MV-4-11 (cell line): ENCODE measurements at regions not wholly inside any gene's neighbourhood (a gene's known extent, or its start where the extent isn't known, plus 50 kb on each side); places are given as distances from the start of the nearest gene placed in this dataset.

Experiments used
- DNase-seq: peaks from one replicate; lab custom pipeline; 2025; lab: John Stamatoyannopoulos, UW

- no peak for DNase-seq
These were observed 51.0 kb upstream of the IRX5 start for GRCh38 chr16:54879681-54880080.

- peak; percentile 91 for DNase-seq
These were observed 52.4 kb upstream of the IRX5 start for GRCh38 chr16:54878301-54878700.

GRCh38 chr16:54875443-54875842, 55.2 kb upstream of the IRX5 start:
- no peak for DNase-seq

DNA sequence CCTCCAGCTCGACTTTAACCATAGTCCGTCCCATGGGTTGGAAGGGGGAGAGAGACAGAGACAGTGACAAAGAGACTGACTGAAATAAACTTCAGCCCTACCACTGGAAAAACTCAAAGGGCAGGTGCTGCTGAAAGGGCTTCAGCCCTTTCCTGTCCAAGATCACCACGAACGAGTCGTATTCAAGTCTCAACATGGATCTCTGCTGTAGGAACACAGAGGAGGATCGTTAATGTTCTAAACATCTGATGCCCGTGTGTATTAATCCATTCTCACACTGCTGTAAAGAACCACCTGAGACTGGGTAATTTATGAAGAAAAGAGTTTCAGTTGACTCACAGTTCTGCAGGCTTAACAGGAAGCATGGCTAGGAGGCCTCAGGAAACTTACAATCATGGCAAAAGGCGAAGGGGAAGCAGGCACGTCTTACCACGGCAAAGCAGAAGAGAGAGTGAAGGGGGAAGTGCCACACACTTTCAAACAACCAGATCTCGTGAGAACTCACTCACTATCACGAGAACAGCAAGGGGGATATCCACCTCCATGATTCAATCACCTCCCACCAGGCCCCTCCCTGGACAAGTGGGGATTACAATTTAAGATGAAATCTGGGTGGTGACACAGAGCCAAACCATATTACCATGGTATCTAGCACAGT, 56.8 kb upstream of the IRX5 start:
- peak; percentile 69 for DNase-seq

DNA sequence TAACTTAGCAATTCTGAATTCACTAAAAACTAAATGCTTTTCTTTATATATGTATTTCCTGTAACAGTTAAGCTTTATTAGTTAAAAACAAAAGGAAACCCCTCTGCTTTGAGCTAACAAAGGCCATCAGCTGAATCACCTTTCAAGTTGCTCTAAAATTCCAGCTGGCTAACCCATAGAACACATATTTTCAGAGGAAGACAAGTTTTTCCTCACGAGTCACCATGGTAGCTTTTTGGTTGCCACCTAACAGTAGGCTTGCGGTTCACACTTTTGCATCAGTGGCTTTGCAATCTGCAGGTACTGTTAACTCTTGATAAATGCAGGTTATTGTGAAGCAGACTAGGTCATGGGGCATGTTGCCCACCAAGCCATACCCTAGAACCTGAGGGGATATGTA, 57.6 kb upstream of the IRX5 start:
- no peak for DNase-seq

DNA sequence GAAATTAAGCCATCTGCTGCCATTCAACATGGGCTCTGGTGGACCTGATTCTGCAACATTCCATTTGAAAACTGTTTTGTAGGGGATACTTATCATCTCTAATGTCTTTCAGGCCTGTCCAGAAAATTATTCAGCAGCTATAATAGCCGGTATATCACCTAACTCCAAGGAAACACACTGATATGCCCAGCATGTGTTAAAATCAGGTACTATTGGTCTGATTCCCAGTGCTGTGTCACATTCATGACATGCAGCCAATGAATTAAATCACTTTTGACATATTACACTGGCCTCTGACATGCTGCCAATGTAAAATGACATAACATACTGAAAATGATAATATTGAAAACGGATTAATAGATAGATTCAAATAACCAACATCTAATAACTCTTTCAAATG, 60.5 kb upstream of the IRX5 start:
- no peak for DNase-seq

GRCh38 chr16:54867302-54867832, 63.3 kb upstream of the IRX5 start:
- DNase-seq = no peak

DNA sequence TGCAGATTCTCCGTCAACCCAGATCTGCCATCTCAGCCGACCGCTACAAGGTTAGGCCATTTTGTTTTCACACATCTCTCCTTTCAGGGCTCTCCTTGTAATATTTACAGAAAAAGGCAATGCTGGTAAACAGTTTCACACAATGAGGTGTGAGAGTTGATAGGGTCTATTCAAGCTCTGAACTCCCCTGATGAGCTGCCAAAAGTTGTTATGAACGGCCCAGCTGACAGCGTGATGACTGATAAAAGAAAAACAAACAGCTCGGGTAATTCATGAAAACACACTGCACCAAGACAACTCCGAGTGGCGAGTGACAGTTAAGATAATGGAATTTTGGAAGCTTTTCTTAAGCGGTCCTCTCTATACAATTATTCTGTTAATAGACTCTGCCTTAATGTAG, 68.1 kb upstream of the IRX5 start:
- DNase-seq = no peak

DNA sequence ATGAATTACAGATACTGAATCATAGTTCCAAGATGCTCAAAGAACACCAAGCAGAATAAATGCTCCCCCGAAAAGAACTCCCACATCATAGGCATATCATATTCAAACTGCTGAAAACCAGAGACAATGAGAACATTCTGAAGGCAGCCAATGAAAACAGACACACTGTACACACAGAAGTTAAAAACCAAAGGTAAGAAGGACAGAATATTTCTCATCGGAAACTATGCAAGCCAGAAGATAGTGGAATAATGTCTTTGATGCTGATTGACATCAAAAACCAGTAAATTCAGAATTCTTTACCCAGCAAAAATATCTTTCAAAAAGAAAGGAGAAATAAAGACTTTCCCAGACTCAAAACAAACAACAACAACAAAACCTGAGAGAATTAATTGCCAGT, 73.8 kb upstream of the IRX5 start:
- no peak for DNase-seq

- DNase-seq = no peak
These were observed 83.1 kb upstream of the IRX5 start for GRCh38 chr16:54847609-54848008.

DNA sequence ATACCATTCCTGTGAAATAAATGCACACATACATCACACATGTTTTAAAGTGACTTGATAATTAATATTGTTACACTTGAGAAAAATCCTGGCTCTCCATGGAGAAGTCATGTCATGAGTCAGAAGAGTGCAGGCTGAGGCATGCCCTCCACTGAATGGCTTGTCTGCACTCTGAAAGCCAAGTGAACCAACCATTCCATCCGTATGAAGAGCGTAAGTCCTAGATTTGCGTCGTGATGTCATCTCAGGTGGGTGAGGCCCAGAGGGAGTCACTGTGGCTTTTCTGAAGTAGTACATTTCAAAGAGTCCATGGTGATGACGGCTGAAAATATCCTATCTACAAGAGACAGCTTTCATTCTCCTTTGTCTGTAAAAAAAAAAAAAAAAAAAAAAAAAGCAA, 83.5 kb upstream of the IRX5 start:
- DNase-seq = no peak

GRCh38 chr16:54846766-54847165, 83.9 kb upstream of the IRX5 start:
- no peak for DNase-seq

- DNase-seq = no peak
These were observed 87.3 kb upstream of the IRX5 start for GRCh38 chr16:54843424-54843750.

DNA sequence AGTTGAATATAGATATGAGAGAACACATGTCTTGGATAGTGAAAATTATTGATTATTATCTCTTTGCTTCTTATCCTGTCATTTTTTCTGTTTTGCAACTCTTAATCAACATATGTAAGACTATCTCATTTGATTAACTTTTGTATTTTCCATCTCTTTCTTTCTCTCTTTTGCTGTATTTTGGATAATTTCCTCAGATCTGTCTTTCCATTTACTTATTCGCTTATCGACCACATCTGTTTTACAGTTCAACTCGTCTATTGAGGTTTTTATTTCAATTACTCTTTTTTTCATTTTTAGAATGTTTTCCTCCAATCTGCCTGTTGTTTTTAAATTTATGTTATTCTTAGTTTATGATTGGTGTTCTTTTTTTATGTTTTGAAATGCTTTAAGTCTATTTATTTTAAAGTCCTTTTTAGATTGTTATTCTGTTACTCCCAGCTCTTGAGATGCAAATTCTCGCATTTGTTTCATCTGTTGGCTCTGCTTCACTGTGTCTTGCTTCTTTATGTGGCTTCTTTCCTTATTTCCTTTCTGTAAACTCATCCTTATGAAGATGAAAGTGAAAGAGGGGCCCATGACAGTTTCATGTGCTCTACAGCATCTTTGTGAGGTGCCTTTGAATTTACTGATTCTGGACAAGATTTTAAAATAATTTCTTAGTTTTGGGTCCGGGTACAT, 87.8 kb upstream of the IRX5 start:
- DNase-seq = no peak

- no peak for DNase-seq
These were observed 101.0 kb upstream of the IRX5 start for GRCh38 chr16:54829691-54830090.

DNA sequence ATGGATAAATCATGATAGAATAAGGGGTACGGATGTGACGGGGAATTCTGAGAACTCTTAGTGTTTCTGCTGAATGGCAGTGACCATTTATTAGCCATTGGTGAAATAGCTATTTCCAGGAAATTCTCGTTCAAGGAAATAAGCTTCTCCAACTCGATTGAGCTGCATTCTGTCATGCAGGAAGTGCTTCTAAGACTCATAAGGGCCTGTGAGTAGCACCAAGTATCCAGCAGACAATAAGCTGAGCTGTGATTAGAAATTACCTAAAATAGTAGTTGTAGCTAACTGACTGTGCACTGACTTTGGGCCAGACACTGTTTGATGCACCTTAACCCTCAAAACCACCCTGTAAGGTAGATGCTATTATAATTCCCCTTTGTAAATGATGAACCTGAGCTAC, 107.8 kb upstream of the IRX5 start:
- DNase-seq = no peak

DNA sequence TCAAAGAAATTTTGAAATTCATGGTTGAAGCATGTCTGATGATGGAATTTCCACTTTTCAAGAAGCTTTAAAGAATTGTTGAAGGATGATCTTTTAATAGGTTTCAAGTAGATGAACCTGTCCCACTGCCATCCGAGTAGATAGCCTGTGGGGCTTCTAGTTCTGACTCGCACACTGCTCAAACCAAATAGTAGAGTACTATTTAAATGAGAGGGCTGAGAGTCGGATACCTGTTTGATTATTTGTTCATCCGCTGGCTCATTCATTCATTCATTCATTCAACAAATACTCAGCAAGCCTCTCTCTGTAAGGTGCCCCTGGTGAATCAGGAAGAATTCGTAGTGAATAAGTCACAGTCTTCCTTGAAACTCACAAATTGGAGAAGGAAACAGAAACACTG, 108.2 kb upstream of the IRX5 start:
- DNase-seq = no peak

DNA sequence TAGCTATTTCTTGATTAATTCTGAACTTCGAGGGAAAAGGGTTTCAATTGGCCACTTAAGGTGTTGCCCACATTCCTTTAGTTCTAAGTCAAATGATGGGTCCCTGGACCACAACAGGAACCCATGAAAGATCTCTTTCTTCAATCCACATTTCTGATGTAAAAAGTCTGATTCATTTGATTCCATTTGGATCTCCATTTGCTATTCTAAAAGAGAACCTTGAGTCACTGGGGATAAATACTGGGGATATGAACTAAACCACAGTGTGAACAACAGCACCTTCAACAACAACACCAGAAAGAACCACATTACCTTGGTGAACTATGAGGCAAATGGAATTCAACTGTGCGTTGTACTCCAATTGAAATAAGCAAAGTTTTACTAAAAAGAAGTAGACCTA, 108.9 kb upstream of the IRX5 start:
- DNase-seq = no peak

GRCh38 chr16:54817940-54818574, 112.6 kb upstream of the IRX5 start:
- no peak for DNase-seq

GRCh38 chr16:54817432-54817831, 113.2 kb upstream of the IRX5 start:
- DNase-seq = peak; percentile 52

DNA sequence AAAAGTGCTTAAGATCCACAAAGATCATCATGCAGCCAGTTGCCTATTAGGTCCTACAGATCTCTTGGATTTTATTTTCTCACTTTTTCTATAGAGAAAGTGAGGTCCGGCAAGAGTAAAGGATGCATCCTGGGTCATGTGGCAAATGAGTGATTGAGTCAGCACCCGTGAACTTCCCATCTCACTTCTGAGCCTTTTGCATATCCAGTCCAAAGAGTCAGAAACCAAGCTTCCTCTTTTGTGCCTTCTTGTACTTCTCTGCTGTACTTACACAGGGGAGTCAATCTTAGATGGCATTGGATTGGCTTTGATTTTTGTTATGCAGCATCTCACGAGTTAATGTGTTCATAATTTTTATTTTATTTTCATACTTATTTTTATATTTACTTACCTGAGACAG, 114.2 kb upstream of the IRX5 start:
- DNase-seq = peak; percentile 87

DNA sequence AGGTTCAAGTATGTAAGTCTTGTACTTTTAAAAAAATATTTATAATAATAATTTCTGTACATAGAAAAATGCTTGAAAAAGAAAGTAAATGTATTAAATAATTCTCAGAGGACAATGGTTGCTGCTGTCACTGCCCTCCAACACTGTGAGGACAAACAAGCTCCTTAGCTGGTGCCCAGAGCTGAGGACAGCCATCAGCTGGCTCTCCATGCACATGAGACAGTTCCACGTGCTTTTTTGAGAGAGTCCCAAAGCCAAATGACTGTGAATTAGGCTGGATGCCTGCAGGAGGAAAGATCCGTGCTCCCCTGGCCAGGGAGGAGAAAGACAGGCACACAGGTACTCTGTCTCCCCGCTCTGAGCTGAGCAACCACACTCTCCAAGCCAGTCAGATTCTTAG, 115.5 kb upstream of the IRX5 start:
- DNase-seq = no peak

DNA sequence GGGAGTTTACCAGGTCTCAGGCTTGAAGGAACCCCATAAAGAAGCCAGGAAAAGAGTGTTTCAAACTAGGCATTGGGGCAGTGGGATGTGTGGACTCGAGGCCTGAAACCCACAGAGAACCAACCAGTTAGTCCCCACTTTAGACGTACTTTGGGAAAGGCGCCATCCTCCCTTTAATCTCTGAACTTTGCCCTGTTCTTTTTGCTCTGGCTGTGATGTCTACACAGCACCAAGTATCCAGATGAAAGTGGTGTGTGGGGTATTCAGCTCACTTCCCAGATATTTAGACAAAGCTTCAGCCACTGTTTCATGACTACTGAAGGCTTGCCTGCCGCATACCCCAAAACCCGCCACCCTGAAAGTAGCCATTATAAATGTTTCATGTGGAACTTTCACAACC, 116.9 kb upstream of the IRX5 start:
- DNase-seq = no peak

GRCh38 chr16:54812229-54812628, 118.4 kb upstream of the IRX5 start:
- no peak for DNase-seq
